ENCODE measurements at regions not wholly inside any gene's neighbourhood (a gene's known extent, or its start where the extent isn't known, plus 50 kb on each side); places are given as distances from the start of the nearest gene placed in this dataset.

DNA sequence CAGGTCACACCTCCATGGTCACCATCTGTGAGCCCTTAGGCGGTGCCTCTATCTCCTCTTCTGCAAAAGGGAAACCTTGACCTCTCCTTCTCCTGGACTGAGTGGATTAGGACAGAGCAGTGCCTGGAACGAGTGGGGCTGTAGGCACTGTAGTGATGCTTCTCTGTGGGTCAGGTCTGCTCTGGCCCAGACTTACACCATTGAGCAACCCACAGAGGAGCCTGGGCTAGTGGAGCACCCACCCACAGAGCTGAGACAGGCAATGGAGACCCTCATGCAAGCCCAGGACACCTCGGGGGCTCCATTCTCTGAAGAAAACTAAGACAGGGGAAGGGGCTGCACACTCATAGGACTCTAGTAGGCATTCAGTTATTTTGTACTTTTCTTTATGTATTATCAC is 400.6 kb downstream of the GADD45G start:
- H3K4me3 ChIP-seq (ENCODE audit: low read length): no peak overlapping the region
- DNase-seq (ENCODE audit: low read depth, low spot score): no peak

DNA sequence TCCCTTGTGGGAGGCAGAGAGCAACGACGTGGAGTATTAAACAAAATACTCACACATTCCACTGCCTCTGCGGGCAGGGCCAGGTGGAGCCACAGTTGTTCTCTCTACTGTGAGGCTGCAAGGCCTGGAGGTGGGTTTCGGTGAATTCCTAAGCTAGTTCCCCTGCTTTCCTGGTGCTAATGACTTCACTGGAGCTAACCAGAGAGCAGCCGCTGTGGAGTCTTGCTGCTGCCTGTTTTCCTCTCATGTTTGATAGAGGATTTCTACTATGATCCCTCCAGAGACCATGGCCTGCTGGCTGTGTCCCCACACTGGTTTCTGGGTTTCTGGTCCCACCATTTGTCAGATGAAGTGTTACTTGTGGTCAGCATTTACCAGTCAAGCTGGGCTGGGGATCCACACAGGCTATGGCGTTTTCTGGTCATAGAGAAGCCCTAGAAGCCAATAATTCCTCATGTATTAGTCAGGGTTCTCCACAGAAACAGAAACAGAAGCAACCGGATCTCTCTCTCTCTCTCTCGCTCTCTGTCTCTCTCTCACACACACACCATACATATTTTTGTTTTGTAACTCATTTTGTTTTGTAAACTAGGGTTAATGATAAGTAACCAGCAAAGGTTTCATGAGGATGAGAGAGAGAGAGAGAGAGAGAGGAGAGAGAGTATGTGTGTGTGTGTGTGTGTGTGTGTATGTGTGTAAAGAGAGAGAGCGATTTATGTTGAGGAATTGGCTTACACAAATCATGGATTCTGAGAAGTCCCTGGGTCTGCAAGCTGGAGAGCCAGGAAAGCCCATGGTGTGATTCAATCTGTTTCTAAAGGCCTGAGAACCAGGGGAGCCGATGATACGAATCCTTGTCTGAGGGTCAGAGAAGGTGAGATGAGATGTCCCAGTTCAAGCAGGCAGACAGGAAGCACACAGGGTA is 403.0 kb downstream of the GADD45G start:
- no peak overlapping the region for H3K4me3 ChIP-seq (ENCODE audit: low read length)
- no peak for DNase-seq (ENCODE audit: low read depth, low spot score)

DNA sequence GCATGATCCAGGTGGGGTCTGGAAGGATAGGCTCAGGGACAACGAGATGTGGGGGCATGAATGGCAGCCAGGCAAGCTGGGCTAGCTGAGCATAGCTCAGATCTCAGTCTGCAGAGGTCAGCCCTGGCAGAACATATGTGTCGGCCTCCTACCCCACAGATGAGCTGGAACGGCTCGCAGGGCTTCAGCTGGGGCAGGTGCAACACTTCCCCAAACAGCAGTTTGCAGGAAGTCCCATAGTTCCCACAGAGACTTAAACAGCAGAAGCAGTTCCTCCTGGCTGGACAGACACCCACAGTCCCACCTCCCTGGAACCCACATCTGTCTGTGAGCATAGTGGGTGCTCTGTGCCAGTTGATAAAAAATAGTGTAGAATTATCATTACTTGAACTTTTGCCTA is 404.6 kb downstream of the GADD45G start:
- no peak for DNase-seq (ENCODE audit: low read depth, low spot score)
- H3K4me3 ChIP-seq (ENCODE audit: low read length): no peak overlapping the region

DNA sequence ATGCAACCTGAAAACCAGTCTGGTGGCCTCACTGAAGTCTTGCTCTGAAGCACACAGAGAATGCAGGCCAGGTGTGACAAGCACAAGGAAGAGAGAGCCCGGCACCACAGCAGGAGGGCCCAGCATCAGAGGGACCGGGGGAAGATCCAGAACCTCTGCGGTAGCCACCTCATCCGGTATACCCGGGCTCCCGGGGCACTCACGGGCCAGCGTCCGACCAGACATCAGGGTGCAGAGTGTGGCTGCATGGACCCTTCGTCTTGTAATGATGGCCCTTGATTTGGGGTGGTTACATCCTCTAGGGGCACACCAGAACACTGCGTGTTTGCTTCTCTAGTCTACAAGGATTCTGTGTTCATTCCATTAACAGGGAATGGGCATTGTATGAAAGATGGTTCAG is 406.0 kb downstream of the GADD45G start:
- H3K4me3 ChIP-seq (ENCODE audit: low read length): no peak overlapping the region
- DNase-seq (ENCODE audit: low read depth, low spot score): no peak

DNA sequence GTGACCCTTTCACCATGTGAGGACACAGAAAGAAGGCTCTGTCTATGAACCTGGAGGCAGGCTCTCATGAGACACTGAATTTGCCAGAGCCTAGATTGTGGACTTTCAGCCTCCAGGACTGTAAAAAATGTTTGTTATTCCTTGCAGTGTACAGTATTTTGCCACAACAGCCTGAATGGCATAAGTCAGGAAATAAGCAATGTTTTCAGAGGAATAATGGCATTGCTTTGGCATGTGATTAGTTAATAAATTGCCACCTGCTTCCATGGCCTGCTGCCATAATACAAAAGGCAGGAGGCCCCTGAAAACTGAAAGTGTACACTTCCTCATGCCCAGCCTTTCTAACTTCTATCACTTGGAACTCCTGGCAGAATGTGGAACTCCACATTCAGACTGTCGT is 408.1 kb downstream of the GADD45G start:
- no peak for DNase-seq (ENCODE audit: low read depth, low spot score)
- H3K4me3 ChIP-seq (ENCODE audit: low read length): no peak overlapping the region

DNA sequence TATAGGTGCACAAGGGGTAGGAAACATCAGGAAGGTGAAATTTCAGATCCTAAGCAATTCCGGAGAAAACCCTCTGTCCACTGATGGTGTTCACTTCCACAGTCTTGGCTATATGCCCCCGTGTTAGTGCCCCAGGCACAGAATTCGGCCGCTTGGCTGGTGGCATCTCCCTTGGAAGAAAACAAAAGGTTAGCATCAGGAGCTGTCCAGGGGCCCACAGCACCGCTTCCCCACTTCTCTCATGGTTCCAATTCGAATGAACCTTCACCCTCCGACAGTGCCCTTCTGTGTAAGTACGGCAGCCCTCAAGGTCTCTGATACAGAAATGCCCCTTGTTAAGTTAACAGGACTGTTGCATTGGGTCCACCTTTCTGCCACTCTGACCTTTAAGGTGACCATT is 409.0 kb downstream of the GADD45G start:
- no peak for DNase-seq (ENCODE audit: low read depth, low spot score)
- H3K4me3 ChIP-seq (ENCODE audit: low read length): no peak overlapping the region

DNA sequence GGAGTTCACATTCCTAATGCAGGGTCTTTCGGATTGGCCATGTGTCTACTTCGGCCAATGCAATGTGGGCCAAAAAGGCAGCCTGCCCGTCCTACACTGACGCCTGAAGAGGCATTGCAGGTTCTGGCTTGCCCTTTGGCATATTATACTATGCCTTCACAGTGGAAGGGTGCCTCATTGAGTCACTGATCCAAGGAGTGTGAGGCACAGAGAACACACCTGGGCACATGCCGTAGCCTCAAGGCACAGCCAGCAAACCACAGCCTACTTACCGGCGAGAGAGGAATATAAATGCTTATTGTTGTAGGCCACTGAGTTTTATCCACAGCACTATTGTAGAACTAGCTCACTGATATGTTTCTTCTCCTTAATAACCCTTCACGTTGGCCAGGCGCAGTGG is 409.6 kb downstream of the GADD45G start:
- H3K4me3 ChIP-seq (ENCODE audit: low read length): no peak overlapping the region
- DNase-seq (ENCODE audit: low read depth, low spot score): no peak

DNA sequence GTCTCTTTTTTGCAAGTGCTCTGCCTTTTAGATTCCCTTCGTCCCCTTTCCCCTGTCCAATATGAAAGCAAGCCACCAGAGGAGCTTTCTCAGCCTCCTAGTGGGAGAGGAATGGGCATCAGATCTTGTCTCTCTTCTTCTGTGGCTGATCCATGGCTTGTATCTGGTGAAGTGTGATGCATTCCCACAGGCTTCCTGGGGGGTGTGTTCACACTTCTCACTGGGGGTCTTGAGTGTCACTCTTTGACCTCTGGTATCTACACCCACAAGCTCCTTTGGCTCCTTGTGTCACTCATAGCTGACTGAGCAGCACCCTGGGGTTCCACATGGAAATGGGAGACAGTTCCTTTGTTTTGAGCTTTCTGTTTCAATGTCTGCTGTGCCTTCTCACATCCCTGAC is 411.5 kb downstream of the GADD45G start:
- H3K4me3 ChIP-seq (ENCODE audit: low read length): no peak overlapping the region
- DNase-seq (ENCODE audit: low read depth, low spot score): no peak

DNA sequence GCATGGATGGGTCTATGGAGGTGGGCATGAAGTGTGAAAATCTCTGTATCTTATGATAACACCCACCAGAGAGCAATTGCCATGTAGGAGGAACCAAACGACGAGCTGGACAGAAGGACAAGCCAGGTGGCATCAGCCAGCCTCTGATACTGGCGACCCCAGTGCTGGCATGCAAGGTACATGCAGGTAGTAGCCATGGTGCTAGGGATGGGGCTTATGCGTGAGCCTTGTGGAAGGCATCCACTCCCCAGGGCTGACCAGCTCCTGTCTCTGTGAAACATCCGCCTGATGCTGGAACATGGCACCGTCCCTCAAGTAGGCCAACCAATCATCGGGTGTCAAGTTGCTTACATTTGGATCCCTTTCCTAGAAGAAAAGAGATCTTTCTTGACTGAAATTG is 412.9 kb downstream of the GADD45G start:
- no peak for DNase-seq (ENCODE audit: low read depth, low spot score)

DNA sequence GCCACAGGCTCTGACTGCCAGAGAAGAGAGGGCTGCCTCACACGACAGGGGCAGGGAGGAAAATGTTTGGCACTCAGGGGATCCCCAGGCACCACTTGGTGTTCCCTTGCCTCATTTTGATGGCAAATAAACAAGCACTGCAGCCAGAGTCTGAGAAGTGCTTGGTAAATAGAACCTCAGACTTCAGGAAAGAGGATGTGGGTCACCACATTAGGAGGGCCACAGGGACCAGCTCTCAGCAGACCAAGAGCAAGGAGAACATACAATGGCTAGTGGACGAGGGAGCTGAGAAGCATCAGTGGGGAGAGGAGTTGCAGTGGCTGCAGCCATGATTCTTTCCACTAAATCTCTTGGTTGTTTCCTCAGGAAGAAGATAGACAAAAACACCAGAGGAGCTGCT is 413.9 kb downstream of the GADD45G start:
- DNase-seq (ENCODE audit: low read depth, low spot score): no peak
- no peak overlapping the region for H3K4me3 ChIP-seq (ENCODE audit: low read length)

More for the DNA sequence above, 412.9 kb downstream of the GADD45G start:
- H3K4me3 ChIP-seq (ENCODE audit: low read length): no peak overlapping the region

DNA sequence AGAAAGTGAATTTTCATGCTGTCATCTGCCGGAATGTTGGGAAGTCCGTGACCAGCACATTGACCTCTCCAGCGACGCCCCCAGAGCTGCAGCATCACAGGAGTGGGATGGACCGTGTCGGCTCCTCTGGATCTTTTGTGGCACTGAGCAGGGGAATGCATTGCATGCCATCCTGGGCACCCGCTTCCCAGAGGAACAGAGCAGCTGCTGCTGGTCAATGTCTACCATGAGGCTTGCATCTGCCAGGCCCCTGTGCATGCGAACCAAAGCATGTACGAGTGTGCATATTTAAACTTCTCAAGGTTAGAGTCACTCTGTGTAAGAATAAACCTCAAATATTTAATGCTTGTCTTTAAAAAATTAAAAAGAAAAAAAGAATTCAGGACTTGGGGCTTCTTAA is 414.8 kb downstream of the GADD45G start:
- H3K4me3 ChIP-seq (ENCODE audit: low read length): no peak overlapping the region
- no peak for DNase-seq (ENCODE audit: low read depth, low spot score)

DNA sequence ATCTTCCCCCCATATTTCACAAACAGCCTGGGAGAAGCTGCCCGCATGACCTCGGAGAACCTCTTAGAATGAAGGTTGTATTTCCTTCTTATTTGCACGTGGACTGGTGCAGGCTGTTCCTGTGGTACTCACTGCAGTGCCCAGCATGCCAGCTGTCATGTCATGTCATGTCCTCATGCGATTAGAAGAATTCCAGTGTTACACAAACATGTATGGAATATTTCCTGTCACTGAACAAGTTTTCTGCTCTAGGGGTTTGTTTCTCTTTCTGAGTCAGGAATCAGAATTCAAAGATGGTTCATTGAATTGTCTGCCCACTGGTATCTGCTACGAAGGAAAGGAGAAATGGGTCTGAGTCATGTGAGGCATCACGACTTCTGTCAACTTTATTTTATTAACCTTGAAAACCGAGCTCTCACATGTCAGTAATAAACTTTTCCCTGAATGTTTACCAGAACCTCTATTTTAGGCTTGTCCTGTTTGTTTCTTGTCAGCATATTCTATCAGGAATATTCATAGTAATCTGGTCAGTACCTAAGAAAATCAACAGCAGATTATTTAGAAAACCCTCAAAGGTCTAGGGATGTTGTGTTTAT is 415.6 kb downstream of the GADD45G start:
- no peak overlapping the region for H3K4me3 ChIP-seq (ENCODE audit: low read length)

DNA sequence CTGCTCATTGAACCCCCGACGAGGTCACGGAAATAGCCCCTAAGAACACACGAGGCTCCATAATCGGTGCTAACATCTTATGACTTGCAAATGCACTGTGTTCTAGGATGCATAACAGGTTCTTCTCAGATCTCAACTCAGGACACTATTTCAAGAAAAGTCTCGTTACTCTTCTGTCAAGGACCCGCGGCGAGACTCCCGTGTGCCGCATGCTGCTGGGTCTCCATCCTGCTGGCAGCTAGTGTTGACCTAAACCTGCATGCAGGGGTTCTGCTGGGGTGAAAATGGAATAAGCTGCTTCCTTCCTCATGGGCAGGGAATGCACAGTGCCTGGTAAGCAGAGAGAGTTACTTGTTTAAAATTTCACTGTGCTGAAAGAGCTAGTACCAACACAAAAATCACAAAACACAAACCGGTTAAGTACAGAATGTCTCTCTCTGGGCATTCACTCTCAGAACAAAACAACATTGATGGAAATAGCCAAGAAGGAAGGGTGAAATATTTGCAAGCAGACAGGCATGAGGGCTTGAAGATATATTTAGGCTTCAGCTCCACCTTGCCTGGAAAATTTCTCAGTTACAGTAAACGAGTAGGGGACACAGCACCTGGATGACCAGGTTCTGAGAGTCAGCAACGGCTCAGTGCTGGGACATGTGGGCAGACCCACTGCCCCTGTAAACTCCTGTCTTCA is 416.5 kb downstream of the GADD45G start:
- H3K4me3 ChIP-seq (ENCODE audit: low read length): no peak overlapping the region
- no peak for DNase-seq (ENCODE audit: low read depth, low spot score)

More for the DNA sequence above, 415.6 kb downstream of the GADD45G start:
- no peak for DNase-seq (ENCODE audit: low read depth, low spot score)

DNA sequence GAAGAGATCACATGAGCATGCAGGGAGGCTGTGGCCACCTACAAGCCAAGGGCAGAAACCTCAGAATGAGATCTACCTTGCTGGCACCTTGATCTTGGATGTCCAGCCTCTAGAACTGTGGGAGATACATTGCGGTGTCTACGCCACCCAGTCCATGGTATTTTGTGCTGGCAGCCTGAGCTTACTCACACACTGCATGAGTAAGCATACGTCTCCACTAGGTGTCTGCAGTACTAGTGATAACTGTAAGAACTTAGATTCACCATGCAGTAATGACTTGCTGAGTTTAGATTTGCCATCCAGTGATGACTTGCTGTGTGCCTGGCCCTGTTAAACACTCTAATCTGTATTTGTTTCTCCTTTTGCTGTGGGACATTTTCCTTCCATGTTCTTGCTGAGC is 417.7 kb downstream of the GADD45G start:
- DNase-seq (ENCODE audit: low read depth, low spot score): no peak
- H3K4me3 ChIP-seq (ENCODE audit: low read length): no peak overlapping the region

DNA sequence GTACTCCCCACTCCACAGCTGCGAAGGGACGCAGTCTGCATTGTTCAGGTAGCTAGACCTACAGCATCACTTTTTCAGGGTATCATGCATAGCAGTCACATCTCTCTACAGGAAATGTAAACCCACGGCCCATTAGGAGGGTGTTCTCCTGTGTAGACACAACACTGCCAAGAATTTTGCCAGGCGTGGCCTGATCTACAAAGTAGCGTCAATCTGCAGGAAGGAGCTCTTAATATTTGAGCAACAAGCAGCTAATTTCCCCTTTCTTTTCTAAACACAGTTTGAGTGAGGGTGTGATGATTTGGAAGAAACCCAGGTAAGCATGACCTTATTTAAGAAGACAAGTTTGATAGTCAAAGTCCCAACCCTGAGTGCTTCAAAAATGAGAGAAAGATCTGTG is 419.0 kb downstream of the GADD45G start:
- no peak for DNase-seq (ENCODE audit: low read depth, low spot score)
- H3K4me3 ChIP-seq (ENCODE audit: low read length): no peak overlapping the region

DNA sequence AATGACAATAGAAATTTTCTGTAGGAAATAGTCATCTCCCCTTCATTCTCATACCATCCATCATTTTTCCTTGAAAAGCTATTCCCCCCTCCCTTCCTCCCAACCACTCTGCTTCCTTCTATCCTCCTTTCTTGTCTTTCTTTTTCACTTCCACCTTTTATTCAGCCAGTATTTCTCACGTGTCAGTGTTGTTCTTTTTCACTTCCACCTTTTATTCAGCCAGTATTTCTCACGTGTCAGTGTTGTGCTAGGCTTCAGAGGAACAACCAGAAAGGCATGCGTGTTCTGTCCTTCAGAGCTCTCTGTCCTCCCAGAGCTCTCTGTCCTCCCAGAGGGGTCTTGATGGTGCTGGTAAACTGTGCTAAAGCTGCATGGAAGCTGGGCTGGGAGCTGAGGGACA is 419.6 kb downstream of the GADD45G start:
- no peak for DNase-seq (ENCODE audit: low read depth, low spot score)
- no peak overlapping the region for H3K4me3 ChIP-seq (ENCODE audit: low read length)

DNA sequence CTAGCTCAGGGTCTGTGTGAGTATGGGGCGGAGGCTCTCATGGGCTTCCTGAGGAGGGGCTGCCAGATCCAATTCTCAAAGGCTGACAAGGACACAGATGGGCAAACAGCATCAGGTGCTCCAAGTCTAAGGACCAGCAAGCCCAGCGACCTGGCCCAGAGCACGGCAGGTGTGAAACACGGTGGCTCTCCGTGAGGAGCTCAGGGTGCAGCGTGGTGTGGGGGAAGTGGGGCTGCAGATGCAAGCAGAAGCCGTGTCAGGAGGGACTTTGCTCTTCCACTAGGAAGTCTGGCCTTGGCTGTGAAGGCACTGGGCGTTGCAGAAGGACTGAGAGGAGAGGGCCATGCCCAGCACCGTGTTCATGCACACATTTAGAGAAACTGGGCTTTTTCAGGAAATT is 420.0 kb downstream of the GADD45G start:
- no peak for DNase-seq (ENCODE audit: low read depth, low spot score)
- no peak overlapping the region for H3K4me3 ChIP-seq (ENCODE audit: low read length)

DNA sequence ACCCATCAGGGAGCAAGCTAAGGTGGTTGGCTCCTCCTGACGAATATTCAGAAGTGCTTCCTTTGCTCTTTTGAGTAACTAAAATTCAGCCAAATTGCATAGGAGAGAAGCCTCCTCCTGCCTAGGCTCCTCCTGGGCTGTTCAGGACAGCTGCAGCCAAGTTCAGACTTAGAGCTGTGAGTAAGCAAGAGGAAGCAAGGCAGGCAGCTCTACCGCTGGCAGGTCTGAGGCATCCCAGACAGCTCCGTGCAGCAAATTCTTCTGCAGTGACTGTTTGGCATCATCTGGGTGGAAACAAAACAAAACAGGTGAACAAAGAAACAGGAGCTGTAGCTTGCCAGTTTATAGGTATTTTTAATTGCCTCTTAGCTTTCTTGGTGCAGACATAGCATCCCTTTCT is 421.0 kb downstream of the GADD45G start:
- H3K4me3 ChIP-seq (ENCODE audit: low read length): no peak overlapping the region
- DNase-seq (ENCODE audit: low read depth, low spot score): no peak

DNA sequence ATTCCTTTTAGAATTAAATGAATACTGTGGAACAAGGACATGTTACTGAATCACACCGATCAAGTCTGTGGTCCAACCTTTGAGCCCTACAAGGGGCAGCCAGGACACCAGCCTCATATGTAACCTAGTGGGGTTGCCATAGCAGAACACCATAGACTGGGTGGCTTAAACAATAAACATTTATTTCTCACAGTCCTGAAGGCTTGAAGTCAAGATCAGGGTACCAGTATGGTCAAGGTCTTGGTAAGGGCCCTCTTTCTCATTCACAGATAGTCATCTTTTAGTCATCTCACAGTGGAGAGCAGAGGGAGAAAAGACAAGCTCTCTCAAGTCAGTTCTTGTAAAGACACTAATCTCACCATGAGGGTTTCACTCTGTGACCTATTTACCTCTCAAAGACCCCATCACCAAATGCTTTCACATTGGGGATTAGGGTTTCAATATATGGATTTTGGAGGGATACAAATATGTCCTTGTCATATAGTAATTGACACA is 422.5 kb downstream of the GADD45G start:
- H3K4me3 ChIP-seq (ENCODE audit: low read length): no peak overlapping the region

DNA sequence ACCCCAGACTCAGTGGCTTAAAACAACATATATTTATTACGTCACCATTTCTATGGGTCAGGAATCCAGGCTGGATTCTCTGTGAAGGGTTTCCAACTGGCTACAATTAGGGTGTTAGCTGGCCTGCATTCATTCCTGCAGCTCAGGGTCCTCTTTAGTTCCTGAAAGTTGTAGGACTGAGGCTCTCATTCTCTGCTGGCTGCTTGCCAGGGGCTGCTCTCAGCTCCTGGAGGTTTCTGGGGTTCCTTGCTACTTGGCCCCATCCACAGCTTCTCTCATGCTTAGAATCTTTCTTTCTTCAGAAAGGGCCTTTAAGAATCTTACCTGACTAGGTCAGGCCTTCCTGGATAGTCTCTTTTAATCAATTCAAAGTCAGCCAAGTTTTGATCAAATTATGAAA is 424.6 kb downstream of the GADD45G start:
- H3K4me3 ChIP-seq (ENCODE audit: low read length): no peak overlapping the region
- DNase-seq (ENCODE audit: low read depth, low spot score): no peak

More for the DNA sequence above, 422.5 kb downstream of the GADD45G start:
- no peak for DNase-seq (ENCODE audit: low read depth, low spot score)

All from Jurkat, Clone E6-1 (cell line).